OCI-LY7 (cell line): ENCODE measurements at regions not wholly inside any gene's neighbourhood (a gene's known extent, or its start where the extent isn't known, plus 50 kb on each side); places are given as distances from the start of the nearest gene placed in this dataset.

Experiments used
- BruUV-seq: library from RNA; stranded (reverse); fragments of 400-500 nt; replicated peaks from 2 replicates; lab custom pipeline; 2021; lab: Mats Ljungman, UMichigan
- CTCF ChIA-PET: fragments of 300-600 bp; sonication (Branson Sonifier 250); formaldehyde crosslinking; loops from one replicate; lab custom pipeline; 2022; ENCODE audit warnings: antibody characterized with exemption; ENCODE audit not compliant: unreplicated experiment; lab: Charles Lee
- POLR2A ChIA-PET: fragments of 300-600 bp; sonication (Branson Sonifier 250); formaldehyde crosslinking; loops from one replicate; lab custom pipeline; 2022; ENCODE audit warnings: antibody characterized with exemption; lab: Charles Lee
- DNase-seq: peaks from one replicate; pipeline ENCODE4 v3.0.0-alpha.2; 2015; ENCODE audit warnings: low spot score
- H2AFZ ChIP-seq: fragments of 200-600 bp; sonication (generic), shearing (Covaris generic); 2 replicates; pipeline ENCODE4 v1.6.1; 2014; ENCODE audit warnings: mild to moderate bottlenecking, antibody characterized with exemption, low read length, moderate library complexity
- H3K27ac ChIP-seq: fragments of 200-600 bp; sonication (generic); 2 replicates; pipeline ENCODE4 v1.5.1; 2014; ENCODE audit warnings: mixed run types, low read depth, mild to moderate bottlenecking, moderate library complexity, low read length, inconsistent platforms; ENCODE audit not compliant: poor library complexity, severe bottlenecking
- H3K36me3 ChIP-seq: fragments of 200-600 bp; sonication (generic); 2 replicates; pipeline ENCODE4 v1.6.1; 2014; ENCODE audit warnings: mild to moderate bottlenecking, antibody characterized with exemption, low read length, moderate library complexity, mixed read lengths; ENCODE audit not compliant: insufficient read depth
- H3K4me1 ChIP-seq: fragments of 200-600 bp; sonication (generic); 2 replicates; pipeline ENCODE4 v1.5.1; 2014; ENCODE audit warnings: mild to moderate bottlenecking, low read length; ENCODE audit not compliant: insufficient read depth, poor library complexity, severe bottlenecking
- H3K4me2 ChIP-seq: fragments of 200-600 bp; sonication (generic); 2 replicates; pipeline ENCODE4 v1.6.1; 2014; ENCODE audit warnings: mild to moderate bottlenecking, low read length
- H3K4me3 ChIP-seq: fragments of 200-600 bp; sonication (generic); 2 replicates; pipeline ENCODE4 v1.5.1; 2014; ENCODE audit warnings: mild to moderate bottlenecking, low read depth, low read length; ENCODE audit not compliant: poor library complexity, severe bottlenecking
- H3K79me2 ChIP-seq: fragments of 200-600 bp; sonication (generic); 2 replicates; pipeline ENCODE4 v1.6.1; 2016; ENCODE audit warnings: low read depth, mild to moderate bottlenecking, low read length, moderate library complexity, mixed read lengths; ENCODE audit not compliant: insufficient read depth
- H3K9me2 ChIP-seq: fragments of 200-600 bp; sonication (generic); 2 replicates; pipeline ENCODE4 v1.6.1; 2016; ENCODE audit warnings: mild to moderate bottlenecking, low read length, mixed read lengths; ENCODE audit not compliant: insufficient read depth
- H3K9me3 ChIP-seq: fragments of 200-600 bp; sonication (generic); 2 replicates; pipeline ENCODE4 v1.6.1; 2014; ENCODE audit warnings: mild to moderate bottlenecking, mixed run types, low read length, mixed read lengths
- H4K20me1 ChIP-seq: fragments of 200-600 bp; sonication (generic); 2 replicates; pipeline ENCODE4 v1.6.1; 2014; ENCODE audit warnings: mild to moderate bottlenecking, antibody characterized with exemption, low read length, moderate library complexity, mixed read lengths; ENCODE audit not compliant: insufficient read depth
- CTCF ChIP-seq: fragments of 200-600 bp; sonication (generic); conservative IDR thresholded peaks from 2 replicates; pipeline ENCODE4 v1.5.1; 2014; ENCODE audit warnings: mild to moderate bottlenecking, antibody characterized with exemption, low read length, moderate library complexity, mixed read lengths
- EZH2phosphoT487 ChIP-seq: fragments of 200-600 bp; sonication (generic); IDR thresholded peaks from 2 replicates; pipeline ENCODE4 v1.6.1; 2018; ENCODE audit warnings: low read depth, borderline replicate concordance, mild to moderate bottlenecking, mixed run types, antibody characterized with exemption, low read length, moderate library complexity, mixed read lengths
- intact Hi-C: fragments of 100-400 bp; cut with micrococcal nuclease; formaldehyde crosslinking; loops from one replicate; pipeline ENCODE4 v1.10.0; 2022; ENCODE audit not compliant: unreplicated experiment

GRCh38 chr6:130730600-130730999 is 96.6 kb upstream of the SMLR1 start:
- POLR2A ChIA-PET = no interaction called here
- Histone ChIP-seq H3K79me2 (no peaks in the 10 kb centered on the region), H3K9me3 (no peaks in the 10 kb centered on the region), H2AFZ (no peak overlapping the region), H3K36me3 (no peaks in the 10 kb centered on the region), H3K9me2 (no peaks in the 10 kb centered on the region), H3K4me2 (no peak overlapping the region), H3K4me1 (no peaks in the 10 kb centered on the region), H3K4me3 (no peak overlapping the region), H3K27ac (no peak overlapping the region), H4K20me1 (no peaks in the 10 kb centered on the region)
- intact Hi-C loops = no loop called here
- CTCF ChIA-PET = no interaction called here
- no peak for TF ChIP-seq CTCF
- no peak for TF ChIP-seq EZH2phosphoT487
- no peak for DNase-seq
- no TSS peak for BruUV-seq

GRCh38 chr6:130734161-130734560 is 93.0 kb upstream of the SMLR1 start:
- no peaks in the 10 kb centered on the region for H3K9me2 ChIP-seq
- no peak for DNase-seq
- no peaks in the 10 kb centered on the region for H3K9me3 ChIP-seq
- BruUV-seq = no TSS peak
- CTCF ChIA-PET = no interaction called here
- H3K36me3 ChIP-seq = no peaks in the 10 kb centered on the region
- H4K20me1 ChIP-seq = no peaks in the 10 kb centered on the region
- no peak for TF ChIP-seq CTCF
- no peak for TF ChIP-seq EZH2phosphoT487
- H3K4me1 ChIP-seq = no peaks in the 10 kb centered on the region
- intact Hi-C loops = no loop called here
- no peak overlapping the region for H2AFZ ChIP-seq
- no peak overlapping the region for H3K27ac ChIP-seq
- H3K4me3 ChIP-seq = no peak overlapping the region
- POLR2A ChIA-PET = no interaction called here
- H3K4me2 ChIP-seq = no peak overlapping the region
- H3K79me2 ChIP-seq = no peaks in the 10 kb centered on the region

DNA sequence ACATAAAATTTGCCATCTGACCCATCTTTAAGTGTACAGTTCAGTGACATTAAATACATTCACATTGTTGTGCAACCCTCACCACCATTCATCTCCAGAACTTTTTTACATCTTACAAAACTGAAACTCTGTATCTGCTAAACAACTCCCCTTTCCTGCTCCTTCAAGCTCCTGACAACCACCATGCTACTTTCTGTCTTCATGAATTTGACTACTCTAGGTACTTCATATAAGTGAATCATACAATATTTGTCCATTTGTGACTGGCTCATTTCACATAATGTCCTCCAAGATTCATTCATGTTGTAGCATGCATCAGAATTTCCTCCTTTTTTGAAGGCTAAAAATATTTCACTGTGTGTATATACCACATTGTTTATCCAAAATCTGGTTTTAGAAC is 86.9 kb upstream of the SMLR1 start:
- Histone ChIP-seq H4K20me1 (no peaks in the 10 kb centered on the region), H3K9me3 (no peaks in the 10 kb centered on the region), H3K79me2 (no peaks in the 10 kb centered on the region), H3K4me3 (no peak overlapping the region), H3K27ac (no peak overlapping the region), H3K4me1 (no peaks in the 10 kb centered on the region), H3K4me2 (no peak overlapping the region), H3K9me2 (no peaks in the 10 kb centered on the region), H2AFZ (no peak overlapping the region), H3K36me3 (no peaks in the 10 kb centered on the region)
- CTCF ChIA-PET = no interaction called here
- TF ChIP-seq EZH2phosphoT487 (no peak), CTCF (no peak)
- intact Hi-C loops = no loop called here
- BruUV-seq = no TSS peak
- no peak for DNase-seq
- POLR2A ChIA-PET = no interaction called here
